ENCODE measurements at regions not wholly inside any gene's neighbourhood (a gene's known extent, or its start where the extent isn't known, plus 50 kb on each side); places are given as distances from the start of the nearest gene placed in this dataset.

GRCh38 chr1:4171480-4172450 lies 271.7 kb upstream of the C1orf174 start:
- no peak for TF ChIP-seq CTCF (IDR thresholded peaks at IDR 0.05)
- no peaks in the 10 kb centered on the region for H3K4me1 ChIP-seq (ENCODE audit: control insufficient read depth in 1 of 2, insufficient read depth in 1 of 2, low read depth in 1 of 2, low read length in 1 of 2)

GRCh38 chr1:4172644-4173599 lies 272.9 kb upstream of the C1orf174 start:
- Histone ChIP-seq H3K36me3 (no peaks in the 10 kb centered on the region), H3K4me3 (ENCODE audit: low read depth in 1 of 2, low read length in 1 of 2) (no peak overlapping the region), H3K4me1 (ENCODE audit: control insufficient read depth in 1 of 2, insufficient read depth in 1 of 2, low read depth in 1 of 2, low read length in 1 of 2) (no peaks in the 10 kb centered on the region), H3K27ac (no peak overlapping the region), H3K9me3 (no peaks in the 10 kb centered on the region), H3K27me3 (no peaks in the 10 kb centered on the region)
- TF ChIP-seq CTCF (IDR thresholded peaks at IDR 0.05): no peak

More at GRCh38 chr1:4171480-4172450, 271.7 kb upstream of the C1orf174 start:
- no peak overlapping the region for H3K27ac ChIP-seq
- H3K36me3 ChIP-seq: no peaks in the 10 kb centered on the region
- no peaks in the 10 kb centered on the region for H3K9me3 ChIP-seq
- no peaks in the 10 kb centered on the region for H3K27me3 ChIP-seq
- H3K4me3 ChIP-seq (ENCODE audit: low read depth in 1 of 2, low read length in 1 of 2): no peak overlapping the region

- Histone ChIP-seq H3K27ac (no peak overlapping the region), H3K9me3 (no peaks in the 10 kb centered on the region), H3K36me3 (no peaks in the 10 kb centered on the region), H3K4me3 (ENCODE audit: low read depth in 1 of 2, low read length in 1 of 2) (no peak overlapping the region), H3K27me3 (no peaks in the 10 kb centered on the region), H3K4me1 (ENCODE audit: control insufficient read depth in 1 of 2, insufficient read depth in 1 of 2, low read depth in 1 of 2, low read length in 1 of 2) (no peaks in the 10 kb centered on the region)
- no peak for TF ChIP-seq CTCF (IDR thresholded peaks at IDR 0.05)
These were observed 273.7 kb upstream of the C1orf174 start for GRCh38 chr1:4173731-4174130.

GRCh38 chr1:4174291-4175200 lies 274.5 kb upstream of the C1orf174 start:
- no peak overlapping the region for H3K27ac ChIP-seq
- no peaks in the 10 kb centered on the region for H3K27me3 ChIP-seq
- no peaks in the 10 kb centered on the region for H3K36me3 ChIP-seq
- H3K4me1 ChIP-seq (ENCODE audit: control insufficient read depth in 1 of 2, insufficient read depth in 1 of 2, low read depth in 1 of 2, low read length in 1 of 2): no peaks in the 10 kb centered on the region
- no peaks in the 10 kb centered on the region for H3K9me3 ChIP-seq
- H3K4me3 ChIP-seq (ENCODE audit: low read depth in 1 of 2, low read length in 1 of 2): no peak overlapping the region
- no peak for TF ChIP-seq CTCF (IDR thresholded peaks at IDR 0.05)

Measured in neutrophil (primary cell).